ENCODE measurements at regions not wholly inside any gene's neighbourhood (a gene's known extent, or its start where the extent isn't known, plus 50 kb on each side); places are given as distances from the start of the nearest gene placed in this dataset.

DNA sequence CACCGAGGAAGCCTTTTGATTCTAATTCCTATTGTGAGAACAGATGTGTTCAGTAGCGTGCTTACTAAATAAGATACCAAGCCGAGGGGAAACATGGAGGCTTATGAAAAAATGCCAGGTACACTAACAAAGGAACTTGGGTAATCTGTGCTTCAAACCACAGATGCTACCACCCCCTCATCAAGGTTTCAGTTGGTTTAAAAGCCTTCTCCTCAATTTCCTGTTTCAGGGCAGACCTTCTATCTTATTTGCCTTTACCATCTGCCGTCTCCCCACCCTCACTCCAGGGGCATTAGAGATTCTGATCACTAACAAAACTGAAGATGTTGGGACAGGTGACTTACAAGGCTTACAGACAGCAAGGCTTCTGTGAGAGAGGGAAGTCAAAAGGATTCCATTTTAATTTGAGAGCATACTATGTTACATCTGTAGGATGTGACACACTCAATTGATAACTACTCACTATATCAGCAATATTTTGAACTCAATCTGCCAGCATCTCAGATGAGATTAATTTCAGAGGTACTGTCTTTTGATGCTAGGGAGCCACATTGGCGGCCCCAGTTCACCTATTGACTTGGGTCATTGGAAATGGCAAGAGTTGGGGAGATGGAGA lies 60.6 kb upstream of the PLCL2 start:
- no peaks in the 10 kb centered on the region for H3K9me3 ChIP-seq (ENCODE audit: control insufficient read depth, insufficient read depth, low read length)
- in situ Hi-C loops (cut with MboI; ENCODE audit: low sequenced_read_pairs) (no loop called here), intact Hi-C loops (cut with micrococcal nuclease) (no loop called here), dilution Hi-C loops (cut with HindIII; ENCODE audit: low sequenced_read_pairs, unreplicated experiment) (no loop called here)
- no peak overlapping the region for H2BK120ac ChIP-seq (ENCODE audit: low read depth, low read length)
- H3K56ac ChIP-seq (ENCODE audit: extremely low read depth, insufficient read depth, low read length): no peak overlapping the region
- H3K9me1 ChIP-seq (ENCODE audit: insufficient read depth, low read length): no peaks in the 10 kb centered on the region
- peaks cover 3% of the 10 kb centered on the region; the same call in 1 of the 2 replicates for H3K27me3 ChIP-seq (ENCODE audit: control insufficient read depth, insufficient read depth, low read length)
- no peak overlapping the region for H2AK5ac ChIP-seq (ENCODE audit: low read depth, low read length)
- 80% methylated on average over 1 of the region's 5 CpGs; no CpG with 5 or more reads in 1 of the 2 experiments for WGBS, 2 experiments (ENCODE audit: extremely low coverage in 2 of 2, insufficient read length in 1 of 2)
- CTCF ChIA-PET: interaction anchor here (0.6 kb wide), 1 partner anchor 1626 kb away, joined by 3 read pairs; no protein-coding TSS in a partner anchor
- no peak overlapping the region for H2BK5ac ChIP-seq (ENCODE audit: low read depth, low read length, poor library complexity, severe bottlenecking)
- POLR2A ChIA-PET (ENCODE audit: unreplicated experiment): no interaction called here
- no peak for TF ChIP-seq MAFK (IDR thresholded peaks at IDR 0.05; ENCODE audit: low read depth, low read length)
- TF ChIP-seq, protein P1, sequence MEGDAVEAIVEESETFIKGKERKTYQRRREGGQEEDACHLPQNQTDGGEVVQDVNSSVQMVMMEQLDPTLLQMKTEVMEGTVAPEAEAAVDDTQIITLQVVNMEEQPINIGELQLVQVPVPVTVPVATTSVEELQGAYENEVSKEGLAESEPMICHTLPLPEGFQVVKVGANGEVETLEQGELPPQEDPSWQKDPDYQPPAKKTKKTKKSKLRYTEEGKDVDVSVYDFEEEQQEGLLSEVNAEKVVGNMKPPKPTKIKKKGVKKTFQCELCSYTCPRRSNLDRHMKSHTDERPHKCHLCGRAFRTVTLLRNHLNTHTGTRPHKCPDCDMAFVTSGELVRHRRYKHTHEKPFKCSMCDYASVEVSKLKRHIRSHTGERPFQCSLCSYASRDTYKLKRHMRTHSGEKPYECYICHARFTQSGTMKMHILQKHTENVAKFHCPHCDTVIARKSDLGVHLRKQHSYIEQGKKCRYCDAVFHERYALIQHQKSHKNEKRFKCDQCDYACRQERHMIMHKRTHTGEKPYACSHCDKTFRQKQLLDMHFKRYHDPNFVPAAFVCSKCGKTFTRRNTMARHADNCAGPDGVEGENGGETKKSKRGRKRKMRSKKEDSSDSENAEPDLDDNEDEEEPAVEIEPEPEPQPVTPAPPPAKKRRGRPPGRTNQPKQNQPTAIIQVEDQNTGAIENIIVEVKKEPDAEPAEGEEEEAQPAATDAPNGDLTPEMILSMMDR (conservative IDR thresholded peaks at IDR 0.05; ENCODE audit: low read depth, low read length): no peak
- TF ChIP-seq RCOR1 (IDR thresholded peaks at IDR 0.05; ENCODE audit: insufficient replicate concordance, low read length): no peak
- no peak for TF ChIP-seq MAZ (IDR thresholded peaks at IDR 0.05; ENCODE audit: borderline replicate concordance, low read depth, low read length)
- no peak for TF ChIP-seq CHD1 (IDR thresholded peaks at IDR 0.05; ENCODE audit: low read depth, low read length)
- no peak for TF ChIP-seq MXI1 (IDR thresholded peaks at IDR 0.05; ENCODE audit: borderline replicate concordance, low read depth, low read length)
- TF ChIP-seq, protein P2, sequence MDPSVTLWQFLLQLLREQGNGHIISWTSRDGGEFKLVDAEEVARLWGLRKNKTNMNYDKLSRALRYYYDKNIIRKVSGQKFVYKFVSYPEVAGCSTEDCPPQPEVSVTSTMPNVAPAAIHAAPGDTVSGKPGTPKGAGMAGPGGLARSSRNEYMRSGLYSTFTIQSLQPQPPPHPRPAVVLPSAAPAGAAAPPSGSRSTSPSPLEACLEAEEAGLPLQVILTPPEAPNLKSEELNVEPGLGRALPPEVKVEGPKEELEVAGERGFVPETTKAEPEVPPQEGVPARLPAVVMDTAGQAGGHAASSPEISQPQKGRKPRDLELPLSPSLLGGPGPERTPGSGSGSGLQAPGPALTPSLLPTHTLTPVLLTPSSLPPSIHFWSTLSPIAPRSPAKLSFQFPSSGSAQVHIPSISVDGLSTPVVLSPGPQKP (IDR thresholded peaks at IDR 0.05; ENCODE audit: borderline replicate concordance, low read depth, low read length): no peak
- TF ChIP-seq RFX5 (IDR thresholded peaks at IDR 0.05; ENCODE audit: low read depth, low read length): no peak
- no peak for TF ChIP-seq USF2 (IDR thresholded peaks at IDR 0.05; ENCODE audit: low read depth, low read length)
- TF ChIP-seq NFE2L2 (IDR thresholded peaks at IDR 0.05; ENCODE audit: low read depth, low read length): no peak
- no peak for TF ChIP-seq FOS (IDR thresholded peaks at IDR 0.05; ENCODE audit: low read depth, low read length)
- TF ChIP-seq BHLHE40 (IDR thresholded peaks at IDR 0.05; ENCODE audit: low read depth, low read length): no peak
- TF ChIP-seq RAD21 (IDR thresholded peaks at IDR 0.05; ENCODE audit: low read length): no peak
- no peak overlapping the region for H4K91ac ChIP-seq (ENCODE audit: insufficient read depth, low read depth, low read length)
- no peak overlapping the region for H3K9ac ChIP-seq (ENCODE audit: low read depth, low read length)
- H3K4me2 ChIP-seq (ENCODE audit: low read depth, low read length): no peak overlapping the region
- H2BK20ac ChIP-seq (ENCODE audit: low read depth, low read length): no peak overlapping the region
- DNase-seq (no peak), ATAC-seq (ENCODE audit: low read depth) (no peak)
- no peak overlapping the region for H4K8ac ChIP-seq (ENCODE audit: low read depth in 2 of 2, low read length in 2 of 2)
- H2AFZ ChIP-seq (replicated peaks; ENCODE audit: low read length, poor library complexity): no peak overlapping the region
- H3K36me3 ChIP-seq (ENCODE audit: control insufficient read depth, insufficient read depth, low read length): no peaks in the 10 kb centered on the region
- no peak overlapping the region for H3K4ac ChIP-seq (ENCODE audit: low read depth, low read length)
- H3K79me1 ChIP-seq (ENCODE audit: low read depth in 1 of 2, low read length in 2 of 2): no peaks in the 10 kb centered on the region
- no peak overlapping the region for H2AK9ac ChIP-seq (replicated peaks; ENCODE audit: low read depth, low read length, poor library complexity)
- no peak overlapping the region for H3K14ac ChIP-seq (replicated peaks; ENCODE audit: low read depth, low read length)
- H3K18ac ChIP-seq (ENCODE audit: low read depth, low read length): no peak overlapping the region
- H2BK15ac ChIP-seq (ENCODE audit: low read depth, low read length): no peak overlapping the region
- no peak overlapping the region for H4K5ac ChIP-seq (ENCODE audit: low read depth, low read length)
- H3K4me1 ChIP-seq (ENCODE audit: control insufficient read depth, insufficient read depth, low read length): no peaks in the 10 kb centered on the region
- no peak overlapping the region for H3K27ac ChIP-seq (ENCODE audit: insufficient read depth, low read length)
- no TSS peak for BruUV-seq (replicated peaks)
- no peaks in the 10 kb centered on the region for H4K20me1 ChIP-seq (ENCODE audit: insufficient read depth, low read length)
- H3K23ac ChIP-seq (ENCODE audit: low read depth, low read length): no peak overlapping the region
- no peak overlapping the region for H3K4me3 ChIP-seq (ENCODE audit: insufficient read depth, low read depth, low read length)

Data from IMR-90 (cell line).